ENCODE measurements at regions not wholly inside any gene's neighbourhood (a gene's known extent, or its start where the extent isn't known, plus 50 kb on each side); places are given as distances from the start of the nearest gene placed in this dataset.

GRCh38 chr2:53473775-53474311 is 293.8 kb upstream of the CHAC2 start:
- Histone ChIP-seq H3K27me3 (no peaks in the 10 kb centered on the region), H3K36me3 (no peaks in the 10 kb centered on the region), H3K9me3 (no peaks in the 10 kb centered on the region), H3K4me1 (no peaks in the 10 kb centered on the region), H3K4me3 (ENCODE audit: low read depth, low read length) (no peak overlapping the region)
- DNase-seq: no peak
- TF ChIP-seq CTCF (IDR thresholded peaks at IDR 0.05; ENCODE audit: low read depth, low read length): no peak

GRCh38 chr2:53473236-53473635 is 294.4 kb upstream of the CHAC2 start:
- Histone ChIP-seq H3K4me3 (ENCODE audit: low read depth, low read length) (no peak overlapping the region), H3K27me3 (no peaks in the 10 kb centered on the region), H3K36me3 (no peaks in the 10 kb centered on the region), H3K9me3 (no peaks in the 10 kb centered on the region), H3K4me1 (no peaks in the 10 kb centered on the region)
- peak; percentile 12 for DNase-seq
- TF ChIP-seq CTCF (IDR thresholded peaks at IDR 0.05; ENCODE audit: low read depth, low read length): peak; percentile 53

DNA sequence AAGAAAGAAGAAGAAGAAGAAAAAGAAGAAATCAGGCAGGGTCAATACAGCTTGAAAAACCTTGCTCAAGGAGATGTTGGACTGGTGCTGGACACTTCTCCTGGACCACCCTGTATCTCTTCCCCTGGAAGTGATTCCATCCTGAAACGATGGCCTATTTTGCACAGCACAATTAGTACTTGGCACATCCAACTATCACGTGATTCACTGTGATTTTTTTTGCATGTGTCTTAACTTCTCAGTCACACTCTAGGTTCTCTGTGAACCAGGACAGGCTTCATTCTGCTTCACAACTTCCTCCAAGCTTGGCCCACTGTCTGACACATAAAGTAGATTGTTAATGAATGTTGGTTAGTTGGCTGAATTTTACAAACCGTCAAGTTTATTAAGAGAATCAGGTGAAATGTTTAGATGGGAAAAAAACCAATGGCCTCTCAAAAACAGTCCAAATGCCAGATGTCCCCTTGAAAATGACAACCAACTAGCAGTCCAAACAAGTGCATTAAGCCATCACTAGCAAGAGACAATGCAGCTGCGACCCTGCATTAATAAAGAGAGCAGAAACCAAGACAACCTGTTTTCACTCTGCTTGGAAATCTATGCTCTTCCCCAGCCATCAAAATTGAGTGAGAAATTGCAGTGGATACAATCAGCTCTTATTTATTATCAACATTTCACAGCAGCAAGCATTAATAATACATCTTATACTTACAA is 300.0 kb upstream of the CHAC2 start:
- no peak for TF ChIP-seq CTCF (IDR thresholded peaks at IDR 0.05; ENCODE audit: low read depth, low read length)
- no peak for DNase-seq

DNA sequence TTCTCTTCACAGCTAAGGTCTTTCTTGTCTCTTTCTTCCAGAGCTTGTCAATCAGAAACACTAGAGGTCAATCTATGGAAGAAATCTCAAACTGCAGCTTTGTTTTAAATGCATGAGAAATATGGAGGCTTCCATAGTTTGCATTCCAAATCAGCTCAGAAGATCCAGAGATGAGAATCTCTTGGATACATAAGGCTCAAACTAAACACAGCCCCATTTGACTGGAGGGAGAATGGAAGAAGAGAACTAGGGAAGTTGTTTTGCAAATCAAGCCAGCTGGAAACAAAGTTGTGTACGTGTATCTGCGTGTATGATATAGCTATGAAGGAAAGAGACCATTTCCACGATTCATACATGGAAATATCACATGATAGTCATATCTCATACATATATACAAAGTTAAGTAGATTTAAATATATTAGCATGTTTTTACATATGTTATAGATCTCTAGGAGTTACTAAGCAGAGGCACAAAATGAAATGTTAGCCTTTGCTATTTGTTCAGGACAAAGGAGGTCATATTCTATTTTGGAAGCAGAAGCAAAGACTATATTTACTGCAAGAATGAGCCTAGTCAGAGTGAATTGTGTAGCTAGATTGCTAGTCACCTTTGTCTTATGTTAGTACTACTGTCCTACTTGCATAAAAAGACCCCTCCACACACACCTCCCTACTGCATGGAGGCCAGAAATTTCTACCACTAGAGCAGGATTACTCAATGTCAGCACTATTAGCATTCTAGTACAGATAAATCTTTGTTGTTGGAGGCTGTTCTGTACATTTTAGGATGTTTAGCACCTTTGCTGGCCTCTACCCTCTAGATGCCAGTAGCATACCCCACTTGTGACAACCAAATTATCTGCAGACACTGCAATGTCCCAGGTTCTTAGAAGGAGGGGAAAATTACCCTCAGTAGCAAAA is 303.5 kb upstream of the CHAC2 start:
- Histone ChIP-seq H3K9me3 (no peaks in the 10 kb centered on the region), H3K27me3 (no peaks in the 10 kb centered on the region), H3K36me3 (no peaks in the 10 kb centered on the region), H3K4me1 (no peaks in the 10 kb centered on the region), H3K4me3 (ENCODE audit: low read depth, low read length) (no peak overlapping the region)
- no peak for TF ChIP-seq CTCF (IDR thresholded peaks at IDR 0.05; ENCODE audit: low read depth, low read length)
- no peak for DNase-seq

More for the DNA sequence above, 300.0 kb upstream of the CHAC2 start:
- no peaks in the 10 kb centered on the region for H3K36me3 ChIP-seq
- no peaks in the 10 kb centered on the region for H3K9me3 ChIP-seq
- H3K4me1 ChIP-seq: no peaks in the 10 kb centered on the region
- H3K27me3 ChIP-seq: no peaks in the 10 kb centered on the region
- no peak overlapping the region for H3K4me3 ChIP-seq (ENCODE audit: low read depth, low read length)

- no peak for TF ChIP-seq CTCF (IDR thresholded peaks at IDR 0.05; ENCODE audit: low read depth, low read length)
- no peak for DNase-seq
Observed at GRCh38 chr2:53460937-53461336, 306.7 kb upstream of the CHAC2 start.

More at GRCh38 chr2:53460937-53461336, 306.7 kb upstream of the CHAC2 start:
- Histone ChIP-seq H3K36me3 (no peaks in the 10 kb centered on the region), H3K4me1 (no peaks in the 10 kb centered on the region), H3K27me3 (no peaks in the 10 kb centered on the region), H3K4me3 (ENCODE audit: low read depth, low read length) (no peak overlapping the region), H3K9me3 (no peaks in the 10 kb centered on the region)

Data from BE2C (cell line).